WTC11 (cell line): ENCODE measurements at regions not wholly inside any gene's neighbourhood (a gene's known extent, or its start where the extent isn't known, plus 50 kb on each side); places are given as distances from the start of the nearest gene placed in this dataset.

ENCODE experiments used
- ATAC-seq: fragments of 200-7000 bp; cut with Tn5 transposase; 2 replicates; pipeline ENCODE4 v1.10.0; 2021; ENCODE audit warnings: mild to moderate bottlenecking, moderate library complexity
- CTCF ChIA-PET: fragments of 300-600 bp; sonication (Branson Sonifier 250); formaldehyde crosslinking; loops from one replicate; lab custom pipeline; 2021; ENCODE audit warnings: antibody characterized with exemption; lab: Charles Lee
- POLR2A ChIA-PET: fragments of 350-600 bp; sonication (Branson Sonifier 250); formaldehyde crosslinking; loops from one replicate; lab custom pipeline; 2021; ENCODE audit warnings: antibody characterized with exemption; lab: Charles Lee
- DNase-seq: peaks from one replicate; pipeline ENCODE4 v3.0.0; 2021; ENCODE audit warnings: low spot score
- H3K27ac Mint-ChIP-seq: 2 replicates; pipeline ENCODE4 v1.8.0; 2021; ENCODE audit warnings: mixed read lengths
- H3K27me3 Mint-ChIP-seq: 2 replicates; pipeline ENCODE4 v1.8.0; 2021; ENCODE audit warnings: low read depth, mild to moderate bottlenecking, moderate library complexity, mixed read lengths
- H3K36me3 Mint-ChIP-seq: 2 replicates; pipeline ENCODE4 v1.8.0; 2021; ENCODE audit warnings: mixed read lengths
- H3K4me1 Mint-ChIP-seq: 2 replicates; pipeline ENCODE4 v1.8.0; 2022; ENCODE audit warnings: mixed read lengths
- H3K4me3 Mint-ChIP-seq: 2 replicates; pipeline ENCODE4 v1.8.0; 2021; ENCODE audit warnings: mild to moderate bottlenecking, moderate library complexity, mixed read lengths
- H3K9me3 Mint-ChIP-seq: 2 replicates; pipeline ENCODE4 v1.8.0; 2021; ENCODE audit warnings: mixed read lengths
- CTCF ChIP-seq: fragments of 200-600 bp; IDR thresholded peaks from 2 replicates; pipeline ENCODE4 v1.8.0; 2022; ENCODE audit warnings: antibody characterized with exemption
- ELF4 ChIP-seq: sonication (generic); formaldehyde crosslinking; IDR thresholded peaks from 2 replicates; pipeline ENCODE4 v1.8.1; 2022; ENCODE audit warnings: low read depth, mild to moderate bottlenecking, moderate library complexity, missing genetic modification reagents
- FOXJ3 ChIP-seq: sonication (generic); formaldehyde crosslinking; IDR thresholded peaks from 2 replicates; pipeline ENCODE4 v1.9.0; 2021; ENCODE audit warnings: missing genetic modification reagents, mild to moderate bottlenecking, borderline replicate concordance
- FOXK1 ChIP-seq: sonication (generic); formaldehyde crosslinking; IDR thresholded peaks from 2 replicates; pipeline ENCODE4 v1.8.0; 2022; ENCODE audit warnings: mild to moderate bottlenecking, moderate library complexity, missing genetic modification reagents
- HMGA2 ChIP-seq: fragments of 250-450 bp; sonication (Bioruptor Pico); IDR thresholded peaks from 2 replicates; pipeline ENCODE4 v1.4.0; 2021; ENCODE audit warnings: mild to moderate bottlenecking, moderate library complexity
- KAT7 ChIP-seq: sonication (generic); formaldehyde crosslinking; IDR thresholded peaks from 2 replicates; pipeline ENCODE4 v1.8.1; 2023; ENCODE audit warnings: missing genetic modification reagents, mild to moderate bottlenecking, borderline replicate concordance
- MXD4 ChIP-seq: fragments of 250-450 bp; sonication (Bioruptor Pico); IDR thresholded peaks from 2 replicates; pipeline ENCODE4 v1.8.0; 2021; ENCODE audit warnings: mild to moderate bottlenecking, moderate library complexity, borderline replicate concordance
- MYBL2 ChIP-seq: sonication (generic); formaldehyde crosslinking; IDR thresholded peaks from 2 replicates; pipeline ENCODE4 v1.8.1; 2023; ENCODE audit warnings: mild to moderate bottlenecking, moderate library complexity, missing genetic modification reagents
- TCF7 ChIP-seq: sonication (generic); formaldehyde crosslinking; IDR thresholded peaks from 2 replicates; pipeline ENCODE4 v1.8.0; 2022; ENCODE audit warnings: mild to moderate bottlenecking, low read depth, missing genetic modification reagents, moderate library complexity
- ZNF138 ChIP-seq: sonication (generic); formaldehyde crosslinking; conservative IDR thresholded peaks from 2 replicates; pipeline ENCODE4 v1.8.1; 2022; ENCODE audit warnings: mild to moderate bottlenecking, moderate library complexity, missing genetic modification reagents
- ZNF263 ChIP-seq: sonication (generic); formaldehyde crosslinking; IDR thresholded peaks from 2 replicates; pipeline ENCODE4 v1.8.1; 2022; ENCODE audit warnings: low read depth, mild to moderate bottlenecking, moderate library complexity, missing genetic modification reagents
- ZNF281 ChIP-seq: sonication (generic); formaldehyde crosslinking; IDR thresholded peaks from 2 replicates; pipeline ENCODE4 v1.8.0; 2023; ENCODE audit warnings: mild to moderate bottlenecking, missing genetic modification reagents
- ZNF396 ChIP-seq: fragments of 250-450 bp; sonication (Bioruptor Pico); IDR thresholded peaks from 2 replicates; pipeline ENCODE4 v1.8.0; 2021; ENCODE audit warnings: mild to moderate bottlenecking, moderate library complexity, borderline replicate concordance
- ZNF671 ChIP-seq: fragments of 250-450 bp; sonication (Bioruptor Pico); IDR thresholded peaks from 2 replicates; pipeline ENCODE4 v1.8.0; 2021; ENCODE audit warnings: mild to moderate bottlenecking
- TF ChIP-seq, protein P1 (sequence below): sonication (generic); formaldehyde crosslinking; IDR thresholded peaks from 2 replicates; pipeline ENCODE4 v1.8.1; 2023; ENCODE audit warnings: mild to moderate bottlenecking, missing genetic modification reagents, moderate library complexity
- TF ChIP-seq, protein P2 (sequence below): fragments of 250-450 bp; sonication (Bioruptor Pico); conservative IDR thresholded peaks from 2 replicates; pipeline ENCODE4 v1.9.0; 2021; ENCODE audit warnings: mild to moderate bottlenecking

DNA sequence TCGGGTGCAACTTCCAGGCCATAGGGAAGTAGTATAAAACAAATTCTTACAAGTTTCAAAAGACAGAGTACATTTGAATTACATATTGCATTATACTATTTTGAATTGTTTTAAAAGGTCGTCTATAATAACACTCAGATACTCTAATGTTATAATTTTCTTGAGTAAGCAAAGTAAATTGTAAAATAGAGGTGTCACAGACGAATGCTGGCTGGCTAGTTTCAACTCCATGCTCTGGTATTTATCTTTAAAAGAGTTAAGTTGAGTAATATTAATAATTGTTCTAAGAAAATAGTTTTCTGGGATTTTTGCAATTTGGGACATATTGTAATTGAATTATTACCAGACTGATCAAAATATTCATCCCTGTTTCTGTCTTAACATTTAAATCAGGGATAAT is 764.9 kb downstream of the TECRL start:
- ChIA-PET POLR2A (no interaction called here), CTCF (no interaction called here)
- H3K27ac Mint-ChIP-seq: no peak overlapping the region
- no peaks in the 10 kb centered on the region for H3K36me3 Mint-ChIP-seq
- no peak for ATAC-seq
- H3K9me3 Mint-ChIP-seq: no peaks in the 10 kb centered on the region
- DNase-seq: no peak
- no peaks in the 10 kb centered on the region for H3K27me3 Mint-ChIP-seq
- H3K4me1 Mint-ChIP-seq: no peaks in the 10 kb centered on the region
- H3K4me3 Mint-ChIP-seq: no peak overlapping the region
- TF ChIP-seq, protein P1, sequence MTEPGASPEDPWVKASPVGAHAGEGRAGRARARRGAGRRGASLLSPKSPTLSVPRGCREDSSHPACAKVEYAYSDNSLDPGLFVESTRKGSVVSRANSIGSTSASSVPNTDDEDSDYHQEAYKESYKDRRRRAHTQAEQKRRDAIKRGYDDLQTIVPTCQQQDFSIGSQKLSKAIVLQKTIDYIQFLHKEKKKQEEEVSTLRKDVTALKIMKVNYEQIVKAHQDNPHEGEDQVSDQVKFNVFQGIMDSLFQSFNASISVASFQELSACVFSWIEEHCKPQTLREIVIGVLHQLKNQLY: no peak
- TF ChIP-seq FOXK1 (CRISPR knock-in tag) (no peak), KAT7 (CRISPR knock-in tag) (no peak), FOXJ3 (no peak), ZNF396 (CRISPR knock-in tag) (no peak), ZNF138 (CRISPR knock-in tag) (no peak), ELF4 (CRISPR knock-in tag) (no peak), CTCF (no peak), ZNF281 (CRISPR knock-in tag) (no peak), ZNF671 (CRISPR knock-in tag) (no peak), MYBL2 (CRISPR knock-in tag) (no peak), MXD4 (CRISPR knock-in tag) (no peak), TCF7 (CRISPR knock-in tag) (no peak)
- TF ChIP-seq, protein P2, sequence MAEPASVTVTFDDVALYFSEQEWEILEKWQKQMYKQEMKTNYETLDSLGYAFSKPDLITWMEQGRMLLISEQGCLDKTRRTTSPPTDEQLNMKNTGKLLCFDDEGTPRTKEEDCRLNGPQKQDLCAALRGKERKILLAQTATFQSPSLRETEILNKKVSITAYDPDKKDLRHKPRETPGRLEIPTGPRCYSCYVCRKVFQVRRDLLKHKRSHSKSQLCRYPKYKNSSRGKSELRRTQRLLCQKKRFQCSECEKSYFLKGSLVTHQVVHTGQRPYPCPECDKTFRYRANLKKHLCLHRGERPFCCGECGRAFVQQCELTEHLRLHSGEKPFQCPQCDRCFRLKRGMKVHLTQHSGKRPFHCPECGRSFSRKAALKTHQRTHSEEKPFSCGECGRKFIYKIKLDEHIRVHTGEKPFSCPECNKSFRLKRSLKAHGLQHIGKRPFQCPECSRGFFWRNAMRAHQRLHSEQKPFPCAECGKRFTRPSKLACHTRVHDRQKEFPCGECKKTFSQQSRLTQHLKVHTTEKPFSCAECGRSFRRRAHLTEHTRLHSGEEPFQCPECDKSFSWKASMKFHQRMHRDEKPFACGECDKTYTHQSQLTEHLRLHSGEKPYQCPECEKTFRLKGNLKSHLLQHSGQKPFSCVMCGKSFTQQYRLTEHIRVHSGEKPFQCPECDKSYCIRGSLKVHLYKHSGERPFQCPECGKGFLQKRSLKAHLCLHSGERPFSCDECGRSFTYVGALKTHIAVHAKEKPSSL (CRISPR knock-in tag): no peak

DNA sequence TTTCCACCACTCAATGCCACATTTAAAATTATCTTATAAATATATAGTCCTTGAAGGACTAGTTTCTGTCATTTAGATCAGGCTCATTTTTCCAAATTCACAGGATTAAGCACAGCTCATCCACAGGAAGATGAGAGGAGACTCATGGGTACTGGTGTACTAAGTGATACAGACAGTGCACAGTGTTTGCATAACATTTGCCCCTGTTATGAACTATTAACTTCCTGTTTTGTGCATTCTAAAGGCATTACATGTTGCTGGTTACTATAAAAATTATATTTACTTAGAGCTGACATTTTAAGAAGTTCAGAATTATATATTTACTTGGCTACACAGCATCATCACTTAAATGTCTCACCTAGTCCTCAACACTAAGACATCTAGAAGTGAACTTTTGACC is 772.0 kb downstream of the TECRL start:
- TF ChIP-seq HMGA2: no peak
- no peak for TF ChIP-seq ZNF263 (CRISPR knock-in tag)
- TF ChIP-seq ZNF281 (CRISPR knock-in tag): no peak
- no peaks in the 10 kb centered on the region; the same call in 1 of the 2 replicates for H3K27me3 Mint-ChIP-seq
- no peak overlapping the region for H3K4me3 Mint-ChIP-seq
- no peak overlapping the region for H3K27ac Mint-ChIP-seq
- 0 out of 2 replicates have a peak, but pooled peaks cover 5% of the 10 kb centered on the region for H3K36me3 Mint-ChIP-seq
- ChIA-PET CTCF (no interaction called here), POLR2A (no interaction called here)
- ATAC-seq (no peak), DNase-seq (no peak)
- H3K4me1 Mint-ChIP-seq: no peaks in the 10 kb centered on the region
- H3K9me3 Mint-ChIP-seq: peaks cover 22% of the 10 kb centered on the region
